ENCODE measurements at regions not wholly inside any gene's neighbourhood (a gene's known extent, or its start where the extent isn't known, plus 50 kb on each side); places are given as distances from the start of the nearest gene placed in this dataset.
"Not testable (repeated sequence)": the region's sequence is repeated elsewhere in the genome, so short reads cannot be mapped to it uniquely, and the experiment has no call there.

GRCh38 chr9:85332487-85332886, 409.3 kb downstream of the AGTPBP1 start:
- no peaks in the 10 kb centered on the region for H3K36me3 Mint-ChIP-seq (ENCODE audit: unreplicated experiment)
- H3K27ac Mint-ChIP-seq (ENCODE audit: unreplicated experiment) = no peak overlapping the region
- TF ChIP-seq CTCF (IDR thresholded peaks at IDR 0.05; ENCODE audit: partially characterized antibody, unreplicated experiment) = peak; percentile 43
- peaks cover 5% of the 10 kb centered on the region for H3K27me3 Mint-ChIP-seq (ENCODE audit: unreplicated experiment)
- DNase-seq = peak; percentile 27
- peaks cover 1% of the 10 kb centered on the region for H3K9me3 Mint-ChIP-seq (ENCODE audit: unreplicated experiment)
- no peak overlapping the region for H3K4me3 Mint-ChIP-seq (ENCODE audit: unreplicated experiment)
- peaks cover 18% of the 10 kb centered on the region for H3K4me1 Mint-ChIP-seq (ENCODE audit: low read depth, unreplicated experiment)

DNA sequence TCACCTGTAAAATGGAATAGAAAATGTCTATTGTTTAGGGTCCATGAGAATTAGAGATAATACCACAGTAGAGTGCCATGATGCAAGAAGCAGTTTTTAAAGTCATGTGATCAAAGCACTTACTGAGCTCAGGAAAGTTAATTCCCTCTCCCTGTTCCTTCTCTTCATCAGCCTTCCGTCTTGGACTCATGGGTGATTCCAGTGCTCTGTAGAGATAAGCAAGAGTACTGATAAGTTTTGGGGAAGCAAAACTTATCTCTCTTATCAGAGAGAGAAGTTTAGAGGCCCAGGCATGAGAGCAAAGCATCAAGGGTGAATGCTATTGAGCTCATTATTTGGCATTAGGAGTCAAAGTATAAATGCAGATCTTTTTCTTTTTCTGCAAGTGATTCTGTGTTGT, 410.1 kb downstream of the AGTPBP1 start:
- Mint-ChIP-seq H3K9me3 (ENCODE audit: unreplicated experiment) (peaks cover 1% of the 10 kb centered on the region), H3K36me3 (ENCODE audit: unreplicated experiment) (no peaks in the 10 kb centered on the region), H3K4me1 (ENCODE audit: low read depth, unreplicated experiment) (peaks cover 18% of the 10 kb centered on the region), H3K4me3 (ENCODE audit: unreplicated experiment) (no peak overlapping the region), H3K27ac (ENCODE audit: unreplicated experiment) (no peak overlapping the region), H3K27me3 (ENCODE audit: unreplicated experiment) (peaks cover 3% of the 10 kb centered on the region)
- DNase-seq = no peak
- TF ChIP-seq CTCF (IDR thresholded peaks at IDR 0.05; ENCODE audit: partially characterized antibody, unreplicated experiment) = no peak

GRCh38 chr9:85322592-85322991, 419.2 kb downstream of the AGTPBP1 start:
- H3K9me3 Mint-ChIP-seq (ENCODE audit: unreplicated experiment) = peaks cover 2% of the 10 kb centered on the region
- no peaks in the 10 kb centered on the region for H3K4me1 Mint-ChIP-seq (ENCODE audit: low read depth, unreplicated experiment)
- no peaks in the 10 kb centered on the region for H3K27me3 Mint-ChIP-seq (ENCODE audit: unreplicated experiment)
- no peak overlapping the region for H3K4me3 Mint-ChIP-seq (ENCODE audit: unreplicated experiment)
- H3K27ac Mint-ChIP-seq (ENCODE audit: unreplicated experiment) = no peak overlapping the region
- H3K36me3 Mint-ChIP-seq (ENCODE audit: unreplicated experiment) = no peaks in the 10 kb centered on the region
- no peak for DNase-seq
- TF ChIP-seq CTCF (IDR thresholded peaks at IDR 0.05; ENCODE audit: partially characterized antibody, unreplicated experiment) = no peak

- H3K4me3 Mint-ChIP-seq (ENCODE audit: unreplicated experiment) = no peak overlapping the region
- H3K27ac Mint-ChIP-seq (ENCODE audit: unreplicated experiment) = no peak overlapping the region
- DNase-seq = no peak
- H3K9me3 Mint-ChIP-seq (ENCODE audit: unreplicated experiment) = peaks cover 2% of the 10 kb centered on the region
- no peaks in the 10 kb centered on the region for H3K27me3 Mint-ChIP-seq (ENCODE audit: unreplicated experiment)
- H3K36me3 Mint-ChIP-seq (ENCODE audit: unreplicated experiment) = no peaks in the 10 kb centered on the region
- H3K4me1 Mint-ChIP-seq (ENCODE audit: low read depth, unreplicated experiment) = no peaks in the 10 kb centered on the region
- TF ChIP-seq CTCF (IDR thresholded peaks at IDR 0.05; ENCODE audit: partially characterized antibody, unreplicated experiment) = no peak
These were observed 420.2 kb downstream of the AGTPBP1 start for GRCh38 chr9:85321561-85321960.

- Mint-ChIP-seq H3K4me3 (ENCODE audit: unreplicated experiment) (no peak overlapping the region), H3K36me3 (ENCODE audit: unreplicated experiment) (no peaks in the 10 kb centered on the region), H3K27me3 (ENCODE audit: unreplicated experiment) (no peaks in the 10 kb centered on the region), H3K9me3 (ENCODE audit: unreplicated experiment) (peaks cover 3% of the 10 kb centered on the region), H3K27ac (ENCODE audit: unreplicated experiment) (no peak overlapping the region), H3K4me1 (ENCODE audit: low read depth, unreplicated experiment) (no peaks in the 10 kb centered on the region)
- no peak for TF ChIP-seq CTCF (IDR thresholded peaks at IDR 0.05; ENCODE audit: partially characterized antibody, unreplicated experiment)
- no peak for DNase-seq
These were observed 421.7 kb downstream of the AGTPBP1 start for GRCh38 chr9:85319936-85320656.

DNA sequence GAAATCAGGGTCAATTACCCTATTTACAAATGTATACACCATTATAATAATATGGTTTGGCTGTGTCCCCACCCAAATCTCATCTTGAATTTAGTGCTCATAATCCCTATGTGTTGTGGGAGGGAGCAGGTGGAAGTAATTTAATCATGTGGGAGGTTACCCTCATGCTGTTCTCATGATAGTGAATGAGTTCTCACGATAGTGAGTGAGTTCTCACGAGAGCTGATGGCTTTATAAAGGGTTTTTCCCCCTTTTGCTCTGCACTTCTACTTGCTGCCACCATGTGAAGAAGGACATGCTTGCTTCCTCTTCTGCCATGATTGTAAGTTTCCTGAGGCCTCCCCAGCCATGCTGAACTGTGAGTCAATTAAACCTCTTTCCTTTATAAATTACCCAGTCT, 426.2 kb downstream of the AGTPBP1 start:
- not testable (repeated sequence) for DNase-seq; H3K9me3 Mint-ChIP-seq (ENCODE audit: unreplicated experiment); H3K27me3 Mint-ChIP-seq (ENCODE audit: unreplicated experiment); H3K4me3 Mint-ChIP-seq (ENCODE audit: unreplicated experiment); H3K4me1 Mint-ChIP-seq (ENCODE audit: low read depth, unreplicated experiment); H3K27ac Mint-ChIP-seq (ENCODE audit: unreplicated experiment)
- peaks cover 20% of the 10 kb centered on the region for H3K36me3 Mint-ChIP-seq (ENCODE audit: unreplicated experiment)

All from glutamatergic neuron (in vitro differentiated cells).